Memory B cell (primary cell): ENCODE measurements at regions not wholly inside any gene's neighbourhood (a gene's known extent, or its start where the extent isn't known, plus 50 kb on each side); places are given as distances from the start of the nearest gene placed in this dataset.
A peak's percentile ranks its signal among the peaks of the same experiment; 100 is the strongest.

Source experiments
- ATAC-seq: fragments of 150-1000 bp; cut with Tn5 transposase; 2 replicates; pipeline ENCODE4 v1.10.0; 2021; ENCODE audit warnings: low read depth, mild to moderate bottlenecking, moderate library complexity
- DNase-seq, 2 donors: peaks; one replicate each; pipeline ENCODE4 v3.0.0; 2022; ENCODE audit warnings: low spot score in 2 of 2
- H3K27ac Mint-ChIP-seq: one replicate; pipeline ENCODE4 v1.8.0; 2022; ENCODE audit warnings: mild to moderate bottlenecking, moderate library complexity, mixed read lengths
- H3K27me3 Mint-ChIP-seq: one replicate; pipeline ENCODE4 v1.8.0; 2022; ENCODE audit warnings: mixed read lengths
- H3K36me3 Mint-ChIP-seq: one replicate; pipeline ENCODE4 v1.8.0; 2022; ENCODE audit warnings: mild to moderate bottlenecking, mixed read lengths
- H3K4me1 Mint-ChIP-seq: one replicate; pipeline ENCODE4 v1.8.0; 2022; ENCODE audit warnings: mixed read lengths
- H3K4me3 Mint-ChIP-seq: one replicate; pipeline ENCODE4 v1.8.0; 2022; ENCODE audit warnings: mild to moderate bottlenecking, moderate library complexity, mixed read lengths
- H3K9me3 Mint-ChIP-seq: one replicate; pipeline ENCODE4 v1.8.0; 2022; ENCODE audit warnings: mixed read lengths

GRCh38 chr15:77546870-77547269 lies 85.8 kb downstream of the LINGO1 start:
- ATAC-seq (no peak), DNase-seq (no peak)
- Mint-ChIP-seq H3K27ac (no peak overlapping the region), H3K36me3 (no peaks in the 10 kb centered on the region), H3K9me3 (no peaks in the 10 kb centered on the region), H3K4me3 (no peak overlapping the region), H3K27me3 (peaks cover 1% of the 10 kb centered on the region), H3K4me1 (peaks cover 6% of the 10 kb centered on the region)

GRCh38 chr15:77546050-77546501 lies 86.6 kb downstream of the LINGO1 start:
- H3K27ac Mint-ChIP-seq: no peak overlapping the region
- H3K36me3 Mint-ChIP-seq: no peaks in the 10 kb centered on the region
- no peak overlapping the region for H3K4me3 Mint-ChIP-seq

GRCh38 chr15:77545058-77545457 lies 87.7 kb downstream of the LINGO1 start:
- DNase-seq (no peak), ATAC-seq (no peak)
- Mint-ChIP-seq H3K9me3 (no peaks in the 10 kb centered on the region), H3K27ac (no peak overlapping the region), H3K4me3 (no peak overlapping the region), H3K27me3 (peaks cover 1% of the 10 kb centered on the region), H3K36me3 (no peaks in the 10 kb centered on the region), H3K4me1 (peaks cover 13% of the 10 kb centered on the region)

More at GRCh38 chr15:77546050-77546501, 86.6 kb downstream of the LINGO1 start:
- Mint-ChIP-seq H3K4me1 (peaks cover 6% of the 10 kb centered on the region), H3K27me3 (peaks cover 1% of the 10 kb centered on the region), H3K9me3 (no peaks in the 10 kb centered on the region)
- ATAC-seq: no peak
- DNase-seq: no peak

GRCh38 chr15:77544162-77544561 lies 88.5 kb downstream of the LINGO1 start:
- H3K4me1 Mint-ChIP-seq: peaks cover 17% of the 10 kb centered on the region

GRCh38 chr15:77543159-77543882 lies 89.4 kb downstream of the LINGO1 start:
- peak overlapping the region; percentile 82 for H3K4me3 Mint-ChIP-seq
- ATAC-seq (peak; percentile 94), DNase-seq (peak; percentile 69 to 85)
- no peaks in the 10 kb centered on the region for H3K9me3 Mint-ChIP-seq
- H3K36me3 Mint-ChIP-seq: no peaks in the 10 kb centered on the region
- peaks cover 1% of the 10 kb centered on the region for H3K27me3 Mint-ChIP-seq
- H3K4me1 Mint-ChIP-seq: peaks cover 24% of the 10 kb centered on the region
- peak overlapping the region; percentile 45 for H3K27ac Mint-ChIP-seq

More at GRCh38 chr15:77544162-77544561, 88.5 kb downstream of the LINGO1 start:
- Mint-ChIP-seq H3K36me3 (no peaks in the 10 kb centered on the region), H3K27me3 (peaks cover 1% of the 10 kb centered on the region), H3K4me3 (peak overlapping the region; percentile 82), H3K27ac (no peak overlapping the region), H3K9me3 (no peaks in the 10 kb centered on the region)
- no peak for DNase-seq
- ATAC-seq: no peak

- Mint-ChIP-seq H3K27ac (peak overlapping the region; percentile 45), H3K27me3 (peaks cover 1% of the 10 kb centered on the region)
These were observed 90.2 kb downstream of the LINGO1 start for GRCh38 chr15:77542491-77543001.

GRCh38 chr15:77541421-77542181 lies 91.1 kb downstream of the LINGO1 start:
- Mint-ChIP-seq H3K27ac (no peak overlapping the region), H3K9me3 (no peaks in the 10 kb centered on the region), H3K4me1 (peaks cover 41% of the 10 kb centered on the region), H3K4me3 (no peak overlapping the region), H3K36me3 (no peaks in the 10 kb centered on the region), H3K27me3 (peaks cover 1% of the 10 kb centered on the region)
- DNase-seq (no peak), ATAC-seq (no peak)

More at GRCh38 chr15:77542491-77543001, 90.2 kb downstream of the LINGO1 start:
- peaks cover 32% of the 10 kb centered on the region for H3K4me1 Mint-ChIP-seq
- no peak for DNase-seq
- no peaks in the 10 kb centered on the region for H3K36me3 Mint-ChIP-seq
- H3K9me3 Mint-ChIP-seq: no peaks in the 10 kb centered on the region
- peak overlapping the region; percentile 82 for H3K4me3 Mint-ChIP-seq
- ATAC-seq: no peak

GRCh38 chr15:77540312-77541060 lies 92.2 kb downstream of the LINGO1 start:
- H3K27me3 Mint-ChIP-seq: peaks cover under 1% of the 10 kb centered on the region
- H3K27ac Mint-ChIP-seq: no peak overlapping the region
- H3K36me3 Mint-ChIP-seq: no peaks in the 10 kb centered on the region
- no peaks in the 10 kb centered on the region for H3K9me3 Mint-ChIP-seq
- peak overlapping the region; percentile 14 for H3K4me3 Mint-ChIP-seq
- H3K4me1 Mint-ChIP-seq: peaks cover 49% of the 10 kb centered on the region
- no peak for ATAC-seq
- DNase-seq: no peak

GRCh38 chr15:77538793-77539497 lies 93.8 kb downstream of the LINGO1 start:
- no peaks in the 10 kb centered on the region for H3K36me3 Mint-ChIP-seq
- H3K27ac Mint-ChIP-seq: peak overlapping the region; percentile 7
- DNase-seq: no peak
- H3K9me3 Mint-ChIP-seq: no peaks in the 10 kb centered on the region
- H3K4me3 Mint-ChIP-seq: no peak overlapping the region
- no peak for ATAC-seq
- H3K4me1 Mint-ChIP-seq: peaks cover 49% of the 10 kb centered on the region
- no peaks in the 10 kb centered on the region for H3K27me3 Mint-ChIP-seq

- ATAC-seq: peak; percentile 96
- H3K27me3 Mint-ChIP-seq: no peaks in the 10 kb centered on the region
- peak in 1 of 2 donors; percentile 34 for DNase-seq
- H3K4me3 Mint-ChIP-seq: peak overlapping the region; percentile 71
- H3K27ac Mint-ChIP-seq: peak overlapping the region; percentile 93
- no peaks in the 10 kb centered on the region for H3K9me3 Mint-ChIP-seq
- no peaks in the 10 kb centered on the region for H3K36me3 Mint-ChIP-seq
- peaks cover 49% of the 10 kb centered on the region for H3K4me1 Mint-ChIP-seq
These were observed 94.7 kb downstream of the LINGO1 start for GRCh38 chr15:77538027-77538451.

- Mint-ChIP-seq H3K4me1 (peaks cover 43% of the 10 kb centered on the region), H3K27me3 (no peaks in the 10 kb centered on the region), H3K36me3 (no peaks in the 10 kb centered on the region), H3K27ac (peak overlapping the region; percentile 93), H3K4me3 (peak overlapping the region; percentile 71), H3K9me3 (no peaks in the 10 kb centered on the region)
- ATAC-seq (no peak), DNase-seq (no peak)
These were observed 95.7 kb downstream of the LINGO1 start for GRCh38 chr15:77537006-77537405.

- H3K27ac Mint-ChIP-seq: peak overlapping the region; percentile 93
- no peaks in the 10 kb centered on the region for H3K36me3 Mint-ChIP-seq
- no peak overlapping the region for H3K4me3 Mint-ChIP-seq
- peaks cover 43% of the 10 kb centered on the region for H3K4me1 Mint-ChIP-seq
- no peaks in the 10 kb centered on the region for H3K9me3 Mint-ChIP-seq
- no peaks in the 10 kb centered on the region for H3K27me3 Mint-ChIP-seq
- ATAC-seq (no peak), DNase-seq (no peak)
These were observed 96.9 kb downstream of the LINGO1 start for GRCh38 chr15:77535845-77536244.
